Neutrophil (primary cell): ENCODE measurements at regions not wholly inside any gene's neighbourhood (a gene's known extent, or its start where the extent isn't known, plus 50 kb on each side); places are given as distances from the start of the nearest gene placed in this dataset.

ENCODE experiments used
- H3K27ac ChIP-seq: fragments of 200-600 bp; sonication (generic); 2 replicates; pipeline ENCODE4 v1.5.1; 2016; ENCODE audit warnings: mild to moderate bottlenecking, moderate library complexity
- H3K27me3 ChIP-seq: fragments of 200-600 bp; sonication (generic); 2 replicates; pipeline ENCODE4 v1.6.0; 2016; ENCODE audit warnings: mild to moderate bottlenecking
- H3K36me3 ChIP-seq: fragments of 200-600 bp; sonication (generic); 2 replicates; pipeline ENCODE4 v1.5.1; 2017
- H3K4me1 ChIP-seq, 2 experiments: fragments of 200-600 bp in 1 of 2; sonication (generic) in 1 of 2; 1 replicate in 1 of 2; 2 replicates in 1 of 2; pipeline versions ENCODE4 v1.5.1 to v1.6.1; 2013 to 2016; ENCODE audit warnings: low read depth in 1 of 2, low read length in 1 of 2, mild to moderate bottlenecking in 1 of 2, moderate library complexity in 1 of 2; ENCODE audit not compliant: control insufficient read depth in 1 of 2, insufficient read depth in 1 of 2
- H3K4me3 ChIP-seq, 2 experiments: fragments of 200-600 bp in 1 of 2; sonication (generic) in 1 of 2; 1 replicate in 1 of 2; 2 replicates in 1 of 2; pipeline ENCODE4 v1.5.1; 2013 to 2016; ENCODE audit warnings: low read depth in 1 of 2, low read length in 1 of 2, mild to moderate bottlenecking in 1 of 2, moderate library complexity in 1 of 2
- H3K9me3 ChIP-seq: fragments of 200-600 bp; sonication (generic); 2 replicates; pipeline ENCODE4 v1.5.1; 2016
- TF ChIP-seq, protein P1 (sequence below): fragments of 200-600 bp; sonication (generic); IDR thresholded peaks from 2 replicates; pipeline ENCODE4 v1.5.1; 2016; ENCODE audit warnings: antibody characterized with exemption

GRCh38 chr3:16739541-16740105, 134.4 kb upstream of the DAZL start:
- Histone ChIP-seq H3K4me3 (no peak overlapping the region), H3K4me1 (no peaks in the 10 kb centered on the region), H3K36me3 (no peaks in the 10 kb centered on the region), H3K27ac (no peak overlapping the region), H3K9me3 (no peaks in the 10 kb centered on the region), H3K27me3 (no peaks in the 10 kb centered on the region)
- TF ChIP-seq, protein P1, sequence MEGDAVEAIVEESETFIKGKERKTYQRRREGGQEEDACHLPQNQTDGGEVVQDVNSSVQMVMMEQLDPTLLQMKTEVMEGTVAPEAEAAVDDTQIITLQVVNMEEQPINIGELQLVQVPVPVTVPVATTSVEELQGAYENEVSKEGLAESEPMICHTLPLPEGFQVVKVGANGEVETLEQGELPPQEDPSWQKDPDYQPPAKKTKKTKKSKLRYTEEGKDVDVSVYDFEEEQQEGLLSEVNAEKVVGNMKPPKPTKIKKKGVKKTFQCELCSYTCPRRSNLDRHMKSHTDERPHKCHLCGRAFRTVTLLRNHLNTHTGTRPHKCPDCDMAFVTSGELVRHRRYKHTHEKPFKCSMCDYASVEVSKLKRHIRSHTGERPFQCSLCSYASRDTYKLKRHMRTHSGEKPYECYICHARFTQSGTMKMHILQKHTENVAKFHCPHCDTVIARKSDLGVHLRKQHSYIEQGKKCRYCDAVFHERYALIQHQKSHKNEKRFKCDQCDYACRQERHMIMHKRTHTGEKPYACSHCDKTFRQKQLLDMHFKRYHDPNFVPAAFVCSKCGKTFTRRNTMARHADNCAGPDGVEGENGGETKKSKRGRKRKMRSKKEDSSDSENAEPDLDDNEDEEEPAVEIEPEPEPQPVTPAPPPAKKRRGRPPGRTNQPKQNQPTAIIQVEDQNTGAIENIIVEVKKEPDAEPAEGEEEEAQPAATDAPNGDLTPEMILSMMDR, result no peak

DNA sequence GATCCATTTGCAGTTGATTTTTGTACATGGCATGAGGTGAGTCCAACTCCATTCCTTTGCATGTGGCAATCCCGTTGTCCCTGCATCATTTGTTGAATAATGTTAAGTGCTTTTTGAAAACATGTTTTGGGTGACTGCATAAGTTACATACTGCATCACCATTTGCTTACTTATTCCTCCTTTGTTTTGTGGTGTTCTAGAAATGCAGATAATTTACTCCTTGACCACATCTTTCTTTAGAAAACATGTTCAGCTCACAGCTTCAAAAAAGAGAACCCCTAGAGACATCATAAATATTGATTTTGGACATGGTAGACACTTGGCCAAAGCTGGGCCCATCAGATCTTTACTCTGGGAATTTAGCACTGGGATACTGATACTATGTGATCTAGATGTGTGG, 135.3 kb upstream of the DAZL start:
- Histone ChIP-seq H3K4me3 (no peak overlapping the region), H3K27ac (no peak overlapping the region), H3K4me1 (no peaks in the 10 kb centered on the region), H3K9me3 (no peaks in the 10 kb centered on the region), H3K27me3 (no peaks in the 10 kb centered on the region), H3K36me3 (no peaks in the 10 kb centered on the region)
- TF ChIP-seq, protein P1, result no peak

DNA sequence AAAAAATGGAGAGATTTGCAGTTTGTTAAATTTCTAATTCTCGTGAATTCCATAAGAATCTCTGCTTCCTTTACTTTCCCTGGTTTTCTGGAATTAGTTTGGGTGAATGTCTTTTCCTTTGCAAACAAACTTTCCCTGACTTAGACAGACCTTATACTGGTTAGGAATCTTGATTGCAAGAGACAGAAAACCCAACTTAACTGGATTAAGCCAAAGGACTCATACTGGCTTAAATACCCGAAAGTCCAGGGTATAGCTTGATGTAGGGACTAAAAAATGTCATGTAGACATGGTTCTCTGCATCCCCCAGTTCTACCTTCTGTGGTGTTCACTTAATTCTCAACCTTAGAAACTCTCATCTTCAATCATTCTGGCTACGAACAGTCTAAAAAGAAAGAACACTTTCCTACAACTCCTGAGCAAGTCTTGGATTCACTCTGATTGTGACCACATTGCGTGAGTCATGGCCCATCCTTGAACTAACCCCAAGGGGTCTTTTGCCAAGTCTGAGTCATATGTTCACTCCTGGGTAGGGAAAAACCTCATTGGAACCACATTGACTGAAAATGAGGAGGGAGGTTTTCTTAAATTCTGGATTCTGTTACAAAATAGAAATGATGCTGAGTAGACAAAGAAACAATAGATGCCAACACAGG, 136.0 kb upstream of the DAZL start:
- Histone ChIP-seq H3K36me3 (no peaks in the 10 kb centered on the region), H3K27ac (no peak overlapping the region), H3K4me1 (no peaks in the 10 kb centered on the region), H3K4me3 (no peak overlapping the region), H3K27me3 (no peaks in the 10 kb centered on the region), H3K9me3 (no peaks in the 10 kb centered on the region)
- TF ChIP-seq, protein P1, result no peak

DNA sequence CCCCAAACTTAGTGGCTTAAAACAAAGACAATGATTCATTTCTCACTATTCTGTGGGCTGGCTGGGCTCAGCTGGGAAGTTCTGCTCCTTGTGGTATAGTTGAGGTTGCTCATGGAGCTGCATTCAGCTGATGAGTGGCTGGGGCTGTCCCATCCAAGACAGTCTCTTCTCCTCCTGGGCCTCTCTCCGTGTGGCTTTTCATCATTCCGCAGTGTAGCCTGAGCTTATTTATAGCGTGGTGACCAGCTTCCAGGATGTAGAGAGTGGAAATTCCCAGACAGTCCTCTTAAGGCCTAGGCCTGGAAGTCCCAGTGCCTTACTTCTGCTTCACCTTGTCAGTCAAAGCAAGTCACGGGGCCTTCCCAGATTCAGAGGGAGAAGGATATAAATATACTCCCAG, 136.7 kb upstream of the DAZL start:
- Histone ChIP-seq H3K4me1 (no peaks in the 10 kb centered on the region), H3K27ac (no peak overlapping the region), H3K4me3 (no peak overlapping the region), H3K27me3 (no peaks in the 10 kb centered on the region), H3K9me3 (no peaks in the 10 kb centered on the region), H3K36me3 (no peaks in the 10 kb centered on the region)
- TF ChIP-seq, protein P1, result no peak

GRCh38 chr3:16743276-16743675, 138.1 kb upstream of the DAZL start:
- no peak overlapping the region for H3K4me3 ChIP-seq
- TF ChIP-seq, protein P1, result no peak
- H3K9me3 ChIP-seq, result no peaks in the 10 kb centered on the region
- no peaks in the 10 kb centered on the region for H3K4me1 ChIP-seq
- no peaks in the 10 kb centered on the region for H3K27me3 ChIP-seq
- no peak overlapping the region for H3K27ac ChIP-seq
- no peaks in the 10 kb centered on the region for H3K36me3 ChIP-seq
